ENCODE measurements at regions not wholly inside any gene's neighbourhood (a gene's known extent, or its start where the extent isn't known, plus 50 kb on each side); places are given as distances from the start of the nearest gene placed in this dataset.

GRCh38 chrX:147485207-147485606, 426.5 kb upstream of the FMR1 start:
- WGBS (ENCODE audit: extremely low coverage, insufficient read length, low lambda C conversion rate): no CpG with 5 or more reads among the region's 2 CpGs
- no peak overlapping the region for H4K5ac ChIP-seq (ENCODE audit: insufficient read length, low read depth, low read length)
- no peak overlapping the region for H2BK120ac ChIP-seq (ENCODE audit: low read depth, low read length, poor library complexity, severe bottlenecking)
- no peak overlapping the region for H2AFZ ChIP-seq (ENCODE audit: low read length)
- no peak overlapping the region for H2BK12ac ChIP-seq (ENCODE audit: insufficient read length, low read depth, low read length)
- TF ChIP-seq CTCF (conservative IDR thresholded peaks at IDR 0.05): no peak
- peaks cover 0 to 2% (median 0%) of the 10 kb centered on the region in 3 experiments; a peak in 1 of 7 replicates for H3K36me3 Mint-ChIP-seq (ENCODE audit: insufficient read depth in 1 of 3, low read depth in 3 of 3)
- H3K27me3 Mint-ChIP-seq (ENCODE audit: low read depth): no peaks in the 10 kb centered on the region
- no peak overlapping the region for H2BK15ac ChIP-seq (ENCODE audit: low read depth, low read length)
- H3K4me3 Mint-ChIP-seq: no peak overlapping the region
- no peak overlapping the region for H3K56ac ChIP-seq (ENCODE audit: insufficient read length, low read depth, low read length)
- H3K4ac ChIP-seq (ENCODE audit: low read depth, low read length): no peak overlapping the region
- H3K18ac ChIP-seq (ENCODE audit: insufficient read length, low read depth, low read length): no peak overlapping the region
- no peak overlapping the region for H2BK5ac ChIP-seq (ENCODE audit: insufficient read length, low read length)
- no peak overlapping the region for H3T11ph ChIP-seq (ENCODE audit: low read length)
- no peak overlapping the region for H3K4me2 ChIP-seq (ENCODE audit: insufficient read depth, insufficient read length, low read length)
- no peaks in the 10 kb centered on the region for H3K4me1 ChIP-seq (ENCODE audit: insufficient read depth, low read length)
- no peaks in the 10 kb centered on the region for H3K4me1 Mint-ChIP-seq
- no peaks in the 10 kb centered on the region for H3K79me1 ChIP-seq (ENCODE audit: insufficient read depth, low read depth, low read length, poor library complexity, severe bottlenecking)
- H3K79me2 ChIP-seq (ENCODE audit: insufficient read depth, low read length): no peaks in the 10 kb centered on the region
- peaks cover 56 to 66% of the 10 kb centered on the region in 2 experiments for H3K9me3 Mint-ChIP-seq
- no peak overlapping the region for H3K27ac Mint-ChIP-seq
- H2AK5ac ChIP-seq (ENCODE audit: insufficient read length, low read length): no peak overlapping the region
- DNase-seq: no peak
- H3K23ac ChIP-seq (ENCODE audit: insufficient read length, low read depth, low read length): no peak overlapping the region
- no peak overlapping the region for H4K91ac ChIP-seq (ENCODE audit: insufficient read length, low read depth, low read length)
- H4K20me1 ChIP-seq (ENCODE audit: control insufficient read depth, insufficient read depth, insufficient read length): no peaks in the 10 kb centered on the region
- H3K23me2 ChIP-seq (ENCODE audit: insufficient read length, low read depth, low read length, poor library complexity, severe bottlenecking): no peaks in the 10 kb centered on the region
- no peak overlapping the region; the same call in 1 of the 2 replicates for H3K14ac ChIP-seq (ENCODE audit: insufficient read depth, low read length)
- H4K8ac ChIP-seq (replicated peaks; ENCODE audit: insufficient read length, low read depth, low read length): no peak overlapping the region
- H3K27me3 ChIP-seq (ENCODE audit: insufficient read depth, low read length): no peaks in the 10 kb centered on the region
- peaks cover 12% of the 10 kb centered on the region for H3K9me3 ChIP-seq (ENCODE audit: control insufficient read depth, low read depth, low read length)
- no peak overlapping the region for H3K27ac ChIP-seq (ENCODE audit: insufficient read length, low read depth, low read length)
- no peak overlapping the region for H2BK20ac ChIP-seq (ENCODE audit: low read depth, low read length, poor library complexity, severe bottlenecking)
- no peak overlapping the region for H3K9ac ChIP-seq (ENCODE audit: extremely low read depth, insufficient read length, low read length)

All from H9 (cell line).